Globus pallidus (tissue), 1 donor: ENCODE measurements at regions not wholly inside any gene's neighbourhood (a gene's known extent, or its start where the extent isn't known, plus 50 kb on each side); places are given as distances from the start of the nearest gene placed in this dataset.
"Not testable (repeated sequence)": the region's sequence is repeated elsewhere in the genome, so short reads cannot be mapped to it uniquely, and the experiment has no call there.

Experiments
- DNase-seq: peaks from one replicate; pipeline ENCODE4 v3.0.0-alpha.2; 2015; ENCODE audit warnings: low spot score

DNA sequence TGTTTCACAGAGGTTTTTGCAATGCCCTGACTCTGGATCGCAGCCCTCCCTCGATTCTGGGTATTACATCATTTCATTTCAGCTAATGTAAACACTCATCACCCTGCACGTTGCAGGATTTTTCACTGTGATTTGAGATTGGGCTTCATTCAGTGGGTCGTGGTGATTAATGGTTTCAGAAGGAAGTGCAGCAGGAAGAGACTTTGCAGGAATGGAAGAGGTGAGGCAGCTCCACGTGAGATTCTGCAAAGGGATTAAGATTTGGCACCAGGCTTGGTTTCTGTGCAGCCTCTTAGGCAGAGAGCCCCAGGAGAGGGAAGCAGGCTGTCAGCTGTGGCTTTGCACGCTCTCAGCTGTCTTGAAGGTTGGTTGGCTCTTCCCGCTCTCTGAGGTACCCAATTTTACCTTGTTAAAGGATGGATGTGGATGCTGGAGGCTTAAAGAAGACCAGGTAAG is 95.2 kb downstream of the PLCE1 start:
- no peak for DNase-seq

DNA sequence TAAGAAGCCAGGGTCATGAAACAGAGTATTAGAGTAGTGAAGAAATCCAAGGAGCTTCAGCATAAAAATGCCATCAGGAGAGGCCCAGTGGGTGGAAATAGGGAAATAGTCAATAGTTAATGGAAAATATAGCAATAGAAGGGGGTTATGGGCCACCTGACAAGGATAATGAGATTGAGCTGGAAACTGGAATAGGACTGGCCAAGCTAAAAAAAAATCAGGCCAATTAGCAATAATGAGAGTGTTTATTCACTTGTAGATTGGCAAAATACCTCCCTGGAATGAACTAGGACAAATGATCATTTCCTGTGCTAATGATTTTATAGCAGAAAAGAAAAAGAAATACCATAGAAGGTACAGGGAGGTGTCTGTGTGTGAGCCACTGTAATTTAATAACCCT is 97.9 kb downstream of the PLCE1 start:
- no peak for DNase-seq

DNA sequence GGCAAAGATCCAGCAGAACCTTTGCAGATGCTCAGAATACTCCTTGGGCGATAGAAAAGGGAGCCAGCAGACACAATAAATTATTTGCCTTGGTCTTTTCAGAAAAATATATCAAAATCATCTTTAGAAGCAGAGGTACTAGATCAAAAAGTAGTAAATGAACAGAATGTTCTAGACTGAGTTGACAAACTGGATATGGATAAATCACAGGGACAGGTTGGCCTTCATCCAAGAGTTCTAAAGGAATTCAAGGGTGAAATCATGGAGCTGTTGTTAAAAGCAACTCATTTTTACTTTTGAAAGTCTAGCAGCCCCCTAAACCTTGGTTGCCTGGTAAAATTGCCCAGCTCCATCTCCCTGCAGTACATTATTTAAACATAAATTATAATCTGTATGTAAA is 99.1 kb downstream of the PLCE1 start:
- no peak for DNase-seq

DNA sequence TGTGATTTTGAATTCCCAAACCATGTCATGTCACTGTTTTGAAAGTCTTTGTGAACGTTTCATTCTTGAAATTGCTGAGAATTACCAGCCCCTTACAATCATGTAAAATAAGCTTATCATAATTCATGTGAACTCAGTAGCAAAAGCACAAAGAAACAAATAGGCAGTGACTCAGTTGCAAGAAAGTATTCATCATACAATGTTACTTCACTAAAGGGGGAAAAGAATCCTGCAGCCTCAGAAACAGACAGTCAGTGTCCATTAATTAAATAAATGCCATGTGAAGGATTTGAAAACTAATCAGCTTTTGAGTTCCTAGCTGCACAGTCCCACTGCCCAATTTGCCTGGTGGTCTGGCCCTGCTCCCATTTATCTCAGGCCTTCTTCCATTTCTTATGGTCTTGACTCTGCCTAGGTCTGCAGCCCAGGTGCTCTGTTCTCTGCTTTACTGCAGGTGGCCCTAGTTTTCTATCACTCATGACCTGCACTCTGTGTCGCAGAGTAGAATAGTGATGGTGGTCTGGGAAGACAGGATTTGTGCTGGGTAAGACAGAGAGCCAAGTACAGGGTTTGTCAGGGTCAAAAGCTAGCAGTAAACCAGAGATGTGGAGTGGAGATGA is 99.7 kb downstream of the PLCE1 start:
- DNase-seq = no peak

DNA sequence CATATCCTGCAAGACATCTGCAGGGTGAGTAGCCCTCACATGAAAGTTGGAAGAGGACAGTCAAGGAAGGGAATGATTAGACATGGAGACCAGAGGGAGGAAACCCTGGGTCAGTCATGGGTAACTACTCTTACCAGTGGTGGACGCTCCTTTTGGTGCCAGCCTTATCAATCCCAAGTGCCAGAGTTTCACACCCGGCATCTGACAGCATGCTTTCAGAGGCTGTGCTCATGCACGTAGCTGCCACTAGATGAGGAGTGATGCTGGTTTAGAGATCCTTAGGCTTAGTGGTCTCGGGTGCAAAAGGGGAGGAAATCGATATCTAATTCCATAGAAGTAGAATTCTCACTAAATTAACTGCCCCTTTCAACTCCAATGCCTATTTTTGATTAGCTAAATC is 100.8 kb downstream of the PLCE1 start:
- DNase-seq = no peak

DNA sequence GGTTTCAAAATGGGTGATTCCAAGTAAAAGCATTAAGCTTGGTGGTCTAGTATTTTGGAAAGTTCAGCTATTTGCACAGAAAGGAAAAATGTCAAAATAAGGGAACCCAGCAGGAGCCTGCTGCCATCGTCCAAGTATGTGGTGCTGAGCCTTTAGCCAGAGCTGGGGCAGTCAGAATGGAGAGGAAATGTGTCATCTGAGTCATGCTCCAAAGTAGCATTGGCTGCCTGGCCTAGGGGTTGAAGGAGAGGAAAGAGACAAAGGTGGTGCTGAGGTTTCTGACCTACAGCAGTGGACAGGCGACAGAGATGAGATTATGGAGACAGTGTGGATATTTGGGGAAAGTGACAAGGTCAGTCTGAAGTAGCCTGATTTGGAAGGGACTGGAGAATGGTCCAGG is 103.9 kb downstream of the PLCE1 start:
- no peak for DNase-seq

DNA sequence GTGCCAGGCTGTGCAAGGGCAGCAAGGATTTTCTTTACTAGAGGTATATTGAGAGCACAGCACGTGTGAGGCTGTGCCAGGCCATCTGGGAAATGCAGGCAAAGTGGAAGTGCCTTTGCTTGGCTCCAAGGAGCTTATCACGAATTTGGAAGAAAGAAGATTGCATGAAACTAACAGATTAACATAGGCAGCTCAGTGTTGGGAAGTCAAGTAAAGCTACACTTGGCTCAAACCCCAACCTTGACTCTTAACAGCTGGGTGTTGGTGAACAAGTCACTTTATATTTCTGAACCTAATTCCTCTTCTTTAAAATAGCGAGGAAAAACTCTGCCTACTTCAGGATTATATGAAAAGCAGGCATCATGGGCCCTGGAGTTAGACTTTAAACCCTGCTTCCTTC is 105.2 kb downstream of the PLCE1 start:
- DNase-seq = no peak

DNA sequence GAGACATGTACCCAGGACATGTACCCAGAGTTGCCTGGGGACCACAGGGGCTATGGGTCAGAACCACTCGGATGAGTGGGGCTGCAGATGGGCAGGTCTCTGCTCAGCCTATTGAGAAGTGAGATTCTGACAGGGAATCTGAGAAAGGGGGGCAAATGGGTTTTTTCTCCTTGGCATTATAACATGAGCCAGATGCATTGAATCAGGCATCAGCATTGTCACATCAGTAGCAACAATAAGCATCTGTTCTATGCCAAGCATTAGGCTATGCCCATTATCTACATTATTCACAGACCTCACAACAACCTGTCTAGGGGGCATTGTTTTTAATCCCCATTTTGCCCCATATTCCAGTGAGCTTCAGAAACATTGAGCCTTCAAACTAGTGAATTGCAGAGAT is 108.2 kb downstream of the PLCE1 start:
- no peak for DNase-seq

DNA sequence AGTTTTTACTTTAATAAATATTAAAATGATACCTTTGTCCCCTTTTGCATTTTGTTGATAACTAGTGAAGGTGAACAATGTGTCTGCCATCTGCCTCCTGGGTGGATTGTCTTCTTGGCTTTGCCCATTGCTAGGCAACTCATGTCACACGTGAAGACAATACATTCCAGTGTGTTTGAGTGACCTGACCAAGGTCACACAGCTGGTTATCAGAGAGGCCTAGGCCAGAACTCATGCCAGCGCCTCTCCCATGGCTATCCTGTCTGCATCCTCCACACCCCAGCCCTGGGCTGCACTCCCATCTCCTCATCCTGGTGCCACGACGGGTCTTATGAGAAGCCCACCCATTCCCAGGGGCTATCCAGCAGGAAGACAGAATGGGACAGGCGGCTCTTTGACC is 108.7 kb downstream of the PLCE1 start:
- DNase-seq = no peak

DNA sequence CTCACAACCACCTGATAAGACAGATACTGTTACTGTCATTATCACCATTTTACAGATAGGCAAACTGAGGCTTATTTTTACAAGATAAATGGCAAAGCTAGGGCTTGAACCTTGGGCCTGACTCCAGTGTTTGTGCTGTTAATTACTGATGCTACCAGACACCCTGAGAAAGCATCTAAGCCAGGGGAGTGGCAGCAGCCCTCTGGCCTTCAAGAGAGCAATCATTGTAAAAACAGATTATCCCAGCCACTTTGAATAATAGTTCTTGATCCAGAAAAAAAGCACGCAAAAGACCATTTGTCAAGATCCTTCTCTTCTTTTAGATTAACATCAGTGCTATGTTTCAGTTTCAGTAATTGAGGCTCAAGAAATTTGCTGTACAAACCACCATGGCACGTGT is 109.5 kb downstream of the PLCE1 start:
- DNase-seq = no peak

DNA sequence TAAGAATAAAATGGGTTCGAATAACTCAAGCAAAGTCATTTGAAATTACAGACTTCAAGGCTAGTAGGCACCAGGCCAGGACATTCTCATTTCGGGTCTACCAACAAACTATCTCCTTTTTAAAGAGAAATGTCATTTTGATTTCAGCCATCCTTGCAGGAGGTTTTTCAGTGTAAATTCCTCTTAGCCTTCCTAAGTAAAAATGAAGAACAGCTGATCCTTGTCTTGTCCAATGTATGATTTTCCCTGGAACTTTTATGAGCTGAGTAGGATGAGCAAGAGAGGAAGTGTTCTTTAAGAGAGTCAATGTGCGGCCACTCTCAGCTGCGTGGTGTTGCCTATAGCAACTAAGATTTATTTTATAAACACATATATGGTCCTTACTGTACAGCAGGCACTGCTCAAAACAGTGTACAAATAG is 110.1 kb downstream of the PLCE1 start:
- no peak for DNase-seq

DNA sequence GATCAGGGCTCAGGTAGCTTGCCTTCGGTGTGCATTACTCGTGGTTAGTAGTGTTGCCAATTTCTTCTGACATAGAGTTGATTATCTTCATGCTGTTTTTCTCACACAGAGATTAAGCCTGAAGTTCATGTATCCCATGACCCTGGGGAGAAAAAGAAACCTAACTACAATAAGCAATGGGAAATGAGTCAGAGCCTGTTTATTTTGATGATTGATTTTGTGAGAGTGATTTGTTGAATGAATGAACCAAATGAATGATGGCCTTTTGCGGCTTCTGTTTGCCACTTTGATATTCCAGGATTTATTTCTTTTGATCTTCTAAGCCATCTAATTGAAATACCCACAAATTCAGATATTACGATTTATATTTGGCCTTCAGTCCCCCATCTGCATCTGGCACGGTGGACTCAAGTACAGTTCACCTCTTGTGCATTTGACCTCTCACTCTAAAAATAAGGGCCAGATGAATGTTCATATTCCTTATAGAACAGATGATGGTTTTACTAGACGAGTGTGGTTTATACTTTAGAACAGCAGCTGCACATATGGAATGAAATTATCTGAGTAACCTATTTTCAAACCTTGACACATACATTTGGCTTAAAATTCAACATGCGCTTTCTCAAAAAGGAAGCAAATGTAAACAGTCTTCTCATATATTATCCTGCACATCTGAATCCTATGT is 110.7 kb downstream of the PLCE1 start:
- DNase-seq = no peak

DNA sequence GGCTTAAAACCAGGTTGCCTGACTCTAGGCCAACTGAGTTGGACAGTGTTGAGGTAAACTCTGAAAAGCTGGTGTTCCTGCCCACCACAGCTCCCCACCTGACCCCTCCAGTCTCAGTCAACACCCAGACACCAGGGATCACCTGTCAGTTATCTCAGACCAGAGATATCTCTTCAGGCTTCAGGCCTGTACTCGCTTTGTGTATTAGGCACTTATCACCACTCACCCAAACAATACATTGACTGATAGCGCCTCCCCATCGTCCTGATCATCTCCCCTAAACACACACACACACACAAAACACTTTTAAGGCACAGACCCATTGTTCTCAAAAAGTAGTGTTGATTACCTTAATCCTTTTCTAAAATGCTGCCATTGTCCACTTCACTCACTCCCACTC is 111.5 kb downstream of the PLCE1 start:
- no peak for DNase-seq

DNA sequence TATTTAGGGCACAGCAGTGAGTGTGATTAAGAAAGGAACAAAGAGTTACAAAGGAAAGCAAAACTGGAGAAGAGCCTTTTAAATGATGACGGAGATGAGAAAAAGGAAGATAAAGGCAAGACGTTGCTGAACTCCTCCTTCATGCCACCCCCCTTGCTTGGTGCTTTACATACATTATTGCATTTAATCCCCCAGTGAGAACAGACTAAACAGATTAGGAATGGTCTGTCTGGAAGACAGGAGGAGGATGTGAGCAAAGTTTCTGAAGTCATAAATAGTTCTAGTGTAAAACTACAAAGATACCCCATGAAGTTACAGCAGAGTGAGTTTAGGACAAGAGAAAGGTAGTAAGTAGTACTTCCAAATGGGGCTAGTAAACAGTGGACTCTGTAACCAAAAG is 113.5 kb downstream of the PLCE1 start:
- no peak for DNase-seq

DNA sequence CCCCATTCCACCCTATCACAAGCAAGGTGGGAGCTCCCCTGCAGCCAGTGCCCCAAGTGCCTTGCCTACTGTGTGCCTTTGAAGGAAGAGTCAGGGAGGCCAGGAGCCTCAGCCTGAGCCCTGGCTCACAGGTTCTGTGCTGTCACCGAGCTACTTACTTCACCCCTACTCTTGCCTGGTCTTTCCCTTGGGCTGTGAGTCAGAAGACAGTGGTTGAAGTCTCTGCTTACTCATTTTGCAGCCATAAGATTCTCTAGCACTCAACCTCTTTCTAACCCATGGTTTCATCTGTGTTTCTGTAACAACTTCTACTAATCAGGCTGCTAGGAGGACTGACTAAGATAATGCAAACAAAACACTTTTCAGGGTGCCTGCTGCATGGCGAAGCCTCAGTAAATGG is 114.5 kb downstream of the PLCE1 start:
- no peak for DNase-seq

DNA sequence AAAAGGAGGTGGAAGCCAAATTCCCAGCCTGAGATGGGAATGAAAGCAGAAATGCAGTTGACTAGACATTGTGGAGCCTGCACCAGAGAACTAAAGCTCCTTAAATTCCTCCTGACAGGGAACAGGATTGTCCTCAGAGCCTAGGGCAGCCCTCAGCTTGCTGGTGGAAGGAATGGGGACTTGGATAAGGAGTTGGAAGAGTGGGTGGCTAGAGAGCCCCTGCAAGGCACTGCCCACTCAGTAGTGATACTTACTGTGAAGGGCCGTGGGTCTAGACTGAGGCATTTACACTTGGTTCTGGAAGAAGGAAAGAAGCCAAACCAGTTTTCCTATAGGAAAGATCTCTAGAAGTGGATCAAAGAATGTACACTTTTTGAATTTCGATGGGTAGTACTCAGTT is 117.6 kb downstream of the PLCE1 start:
- DNase-seq = no peak

DNA sequence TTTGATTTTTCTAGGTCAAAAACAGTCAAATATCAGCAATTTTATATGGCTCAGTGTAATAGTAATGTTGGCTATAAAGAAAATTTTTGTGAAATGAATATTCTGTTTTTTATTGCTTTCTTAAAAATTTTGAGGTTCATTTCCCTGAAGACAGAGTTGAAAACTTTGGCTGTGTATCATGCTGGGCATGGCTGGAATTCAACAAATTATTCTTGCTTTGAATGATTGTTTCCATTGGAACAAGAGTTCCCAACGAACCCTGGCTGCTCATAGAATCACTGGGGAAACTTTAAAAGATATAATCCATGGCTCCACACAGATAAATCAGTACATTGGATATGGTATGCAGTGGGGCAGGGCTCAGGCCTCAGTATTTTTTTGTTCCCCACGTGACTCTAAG is 118.6 kb downstream of the PLCE1 start:
- no peak for DNase-seq

DNA sequence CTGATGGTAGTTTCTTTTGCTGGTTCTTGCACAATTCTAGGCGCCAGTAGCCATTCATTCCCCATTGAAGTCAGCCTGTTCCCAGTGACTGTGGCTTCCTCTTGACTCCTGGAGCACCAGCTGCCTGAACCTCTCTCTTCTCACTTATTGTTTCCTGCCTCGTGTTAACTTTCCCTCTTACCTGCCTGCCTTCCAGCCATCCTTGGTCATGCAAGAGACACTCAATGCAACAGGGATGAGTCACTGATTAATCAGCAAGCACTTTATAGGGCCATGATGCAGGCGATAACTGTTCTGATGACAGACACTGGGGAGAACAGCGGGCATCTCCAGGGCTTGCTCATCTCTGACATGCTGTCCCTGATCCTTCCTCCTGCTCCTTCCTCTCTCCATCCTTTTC is 122.0 kb downstream of the PLCE1 start:
- no peak for DNase-seq

DNA sequence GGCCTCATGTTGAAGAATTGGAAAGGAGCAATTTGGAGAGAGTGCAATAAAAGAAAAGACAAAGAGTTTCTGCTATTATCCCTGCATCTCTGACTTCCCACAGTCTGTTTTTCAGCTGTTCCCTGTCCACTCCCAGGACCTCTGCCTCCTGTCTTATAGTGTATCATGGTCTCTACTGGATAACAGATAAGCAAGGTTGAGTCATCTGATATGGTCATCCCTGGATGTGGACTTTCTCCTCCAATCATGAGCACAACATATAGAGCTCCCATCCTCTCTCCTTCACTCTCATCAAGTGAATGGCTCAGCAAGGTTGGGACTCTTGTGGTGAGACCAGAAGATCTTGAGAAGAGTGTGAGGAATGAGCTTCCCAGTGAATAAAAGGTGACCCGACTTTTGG is 123.1 kb downstream of the PLCE1 start:
- no peak for DNase-seq

DNA sequence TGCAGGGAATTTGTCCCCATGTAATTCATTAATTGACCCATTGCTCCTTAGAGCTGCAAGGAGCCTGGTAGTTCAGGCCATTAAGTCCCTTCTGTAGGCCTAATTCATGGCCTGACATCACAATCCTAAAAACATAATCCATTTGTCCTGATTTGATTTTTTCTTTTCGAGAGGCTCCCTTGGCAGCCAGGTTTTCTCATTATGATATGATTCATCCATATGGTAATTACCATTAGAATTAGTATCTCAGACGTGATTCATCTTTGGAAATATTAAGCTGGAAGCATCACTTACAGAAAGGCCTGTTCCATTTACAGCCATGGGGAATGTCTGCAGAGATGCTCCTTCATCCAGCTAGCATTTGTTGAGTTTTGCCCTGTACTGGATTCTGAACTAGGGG is 128.5 kb downstream of the PLCE1 start:
- no peak for DNase-seq

DNA sequence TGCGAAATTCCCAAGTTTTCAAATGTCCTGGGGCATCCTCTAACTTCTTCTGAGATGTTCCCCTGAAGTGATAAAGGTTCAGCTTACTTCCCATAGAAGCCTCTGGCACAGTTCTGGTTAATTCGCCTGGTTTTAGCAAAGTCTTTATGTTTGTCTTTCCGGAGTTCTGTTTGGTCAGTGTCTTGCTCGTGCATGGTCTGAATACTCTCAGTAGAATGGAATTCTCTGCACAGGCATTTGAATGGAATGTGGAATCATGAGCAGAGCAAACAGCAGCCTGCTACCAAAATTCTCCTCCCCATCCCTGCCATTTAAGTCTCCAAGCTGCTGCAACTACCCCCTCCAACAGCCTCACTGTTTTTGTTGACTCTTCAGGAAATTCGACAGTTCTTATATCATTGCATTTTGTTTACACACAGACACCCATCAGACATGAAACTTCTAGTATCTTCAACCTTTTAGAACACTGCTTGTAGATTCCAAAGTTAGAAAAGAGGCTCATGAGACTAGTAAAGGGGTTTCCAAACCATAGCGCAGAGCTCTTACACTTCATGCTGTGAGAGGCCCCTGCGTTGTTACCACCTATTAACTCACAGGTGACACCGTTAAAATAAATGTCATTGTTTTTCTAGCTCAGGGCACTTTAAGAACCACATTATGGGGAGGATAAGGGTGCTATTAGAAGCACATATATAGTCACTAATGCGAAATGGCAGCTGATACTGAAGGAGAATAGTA is 129.7 kb downstream of the PLCE1 start:
- no peak for DNase-seq

DNA sequence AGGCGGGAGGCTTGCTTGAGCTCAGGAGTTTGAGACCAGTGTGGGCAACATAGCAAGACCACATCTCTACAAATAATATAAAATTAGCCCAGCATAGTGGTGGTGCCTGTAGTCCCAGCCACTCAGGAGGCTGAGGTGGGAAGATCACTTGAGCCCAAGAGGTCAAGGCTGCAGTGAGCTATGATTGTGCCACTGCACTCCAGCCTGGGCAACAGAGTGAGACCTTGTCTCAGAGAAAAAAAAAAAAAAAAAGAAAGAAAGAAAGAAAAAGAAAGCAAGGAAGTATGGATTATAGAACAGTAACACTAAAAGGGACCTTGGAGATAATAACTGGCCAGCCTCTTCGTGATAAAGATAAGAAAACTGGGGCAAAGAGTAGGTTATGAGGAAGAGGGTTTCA is 130.4 kb downstream of the PLCE1 start:
- not testable (repeated sequence) for DNase-seq

DNA sequence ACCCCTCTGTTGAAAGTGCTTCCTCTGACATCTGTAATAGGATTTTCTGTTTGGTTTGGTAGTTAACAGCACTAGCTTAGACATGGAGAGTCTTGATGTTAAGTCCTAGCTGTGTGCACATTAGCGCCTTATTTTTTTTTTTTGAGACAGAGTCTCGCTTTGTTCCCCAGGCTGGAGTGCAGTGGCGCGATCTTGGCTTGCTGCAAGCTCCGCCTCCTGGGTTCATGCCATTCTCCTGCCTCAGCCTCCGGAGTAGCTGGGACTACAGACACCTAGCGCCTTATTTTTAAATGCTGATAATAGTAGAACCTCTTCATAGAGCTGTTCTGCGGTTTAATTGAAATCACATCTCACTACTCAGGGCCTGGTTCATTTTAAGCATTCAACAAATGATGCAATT is 131.5 kb downstream of the PLCE1 start:
- DNase-seq = peak; percentile 33

DNA sequence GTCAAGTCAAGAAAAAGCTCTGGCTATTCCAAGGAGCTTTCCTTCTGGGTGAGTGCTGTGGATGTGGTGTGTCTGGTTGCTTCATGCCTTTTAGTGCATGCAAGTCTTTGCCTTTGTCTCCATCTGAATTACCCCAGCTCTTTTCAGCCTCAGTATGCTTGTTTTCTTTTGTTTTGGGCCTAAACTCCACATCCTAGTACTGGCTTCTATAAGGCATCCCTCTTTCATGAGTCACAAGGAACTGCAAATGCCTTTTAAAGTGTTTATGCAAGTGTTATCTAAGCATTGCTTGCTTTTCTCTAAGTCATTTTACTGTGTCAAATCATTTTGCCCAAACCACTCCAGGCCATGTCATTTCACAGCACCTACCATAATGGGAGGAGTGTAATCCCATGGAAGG is 132.1 kb downstream of the PLCE1 start:
- DNase-seq = no peak
